A673 (cell line): ENCODE measurements at regions not wholly inside any gene's neighbourhood (a gene's known extent, or its start where the extent isn't known, plus 50 kb on each side); places are given as distances from the start of the nearest gene placed in this dataset.

ENCODE experiments used
- EZH2 ChIP-seq: fragments of 200-600 bp; sonication (generic); IDR thresholded peaks from 2 replicates; pipeline ENCODE4 v1.6.1; 2017; ENCODE audit warnings: borderline replicate concordance, low read depth, mild to moderate bottlenecking, mixed read lengths, antibody characterized with exemption, low read length; ENCODE audit not compliant: poor library complexity, severe bottlenecking
- TF ChIP-seq, protein P1 (sequence below): fragments of 300-800, 200-600 bp; sonication (generic); conservative IDR thresholded peaks from 2 replicates; pipeline ENCODE4 v1.5.1; 2017; ENCODE audit warnings: low read depth, mild to moderate bottlenecking, antibody characterized with exemption, low read length, moderate library complexity, mixed read lengths

DNA sequence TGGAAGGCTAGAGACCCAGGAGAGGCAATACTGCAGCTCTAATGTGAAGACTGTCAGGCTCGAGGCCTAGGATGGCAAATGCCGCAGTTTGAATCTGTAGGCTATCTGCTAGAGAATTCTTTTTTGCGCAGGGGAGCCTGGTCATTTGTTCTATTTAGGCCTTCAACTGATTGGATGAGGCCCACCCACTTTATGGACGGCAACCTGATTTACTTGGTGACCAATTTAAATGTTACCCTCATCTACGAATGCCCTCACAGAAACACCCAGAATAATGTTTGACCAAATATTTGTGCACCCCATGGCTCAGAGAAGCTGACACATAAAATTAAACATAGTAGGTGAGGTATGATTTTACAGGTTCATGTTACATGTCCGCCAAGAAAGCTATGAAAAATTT lies 300.7 kb upstream of the GRM7 start:
- TF ChIP-seq, protein P1, sequence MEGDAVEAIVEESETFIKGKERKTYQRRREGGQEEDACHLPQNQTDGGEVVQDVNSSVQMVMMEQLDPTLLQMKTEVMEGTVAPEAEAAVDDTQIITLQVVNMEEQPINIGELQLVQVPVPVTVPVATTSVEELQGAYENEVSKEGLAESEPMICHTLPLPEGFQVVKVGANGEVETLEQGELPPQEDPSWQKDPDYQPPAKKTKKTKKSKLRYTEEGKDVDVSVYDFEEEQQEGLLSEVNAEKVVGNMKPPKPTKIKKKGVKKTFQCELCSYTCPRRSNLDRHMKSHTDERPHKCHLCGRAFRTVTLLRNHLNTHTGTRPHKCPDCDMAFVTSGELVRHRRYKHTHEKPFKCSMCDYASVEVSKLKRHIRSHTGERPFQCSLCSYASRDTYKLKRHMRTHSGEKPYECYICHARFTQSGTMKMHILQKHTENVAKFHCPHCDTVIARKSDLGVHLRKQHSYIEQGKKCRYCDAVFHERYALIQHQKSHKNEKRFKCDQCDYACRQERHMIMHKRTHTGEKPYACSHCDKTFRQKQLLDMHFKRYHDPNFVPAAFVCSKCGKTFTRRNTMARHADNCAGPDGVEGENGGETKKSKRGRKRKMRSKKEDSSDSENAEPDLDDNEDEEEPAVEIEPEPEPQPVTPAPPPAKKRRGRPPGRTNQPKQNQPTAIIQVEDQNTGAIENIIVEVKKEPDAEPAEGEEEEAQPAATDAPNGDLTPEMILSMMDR = no peak
- no peak for TF ChIP-seq EZH2
